ENCODE measurements at regions not wholly inside any gene's neighbourhood (a gene's known extent, or its start where the extent isn't known, plus 50 kb on each side); places are given as distances from the start of the nearest gene placed in this dataset.

DNA sequence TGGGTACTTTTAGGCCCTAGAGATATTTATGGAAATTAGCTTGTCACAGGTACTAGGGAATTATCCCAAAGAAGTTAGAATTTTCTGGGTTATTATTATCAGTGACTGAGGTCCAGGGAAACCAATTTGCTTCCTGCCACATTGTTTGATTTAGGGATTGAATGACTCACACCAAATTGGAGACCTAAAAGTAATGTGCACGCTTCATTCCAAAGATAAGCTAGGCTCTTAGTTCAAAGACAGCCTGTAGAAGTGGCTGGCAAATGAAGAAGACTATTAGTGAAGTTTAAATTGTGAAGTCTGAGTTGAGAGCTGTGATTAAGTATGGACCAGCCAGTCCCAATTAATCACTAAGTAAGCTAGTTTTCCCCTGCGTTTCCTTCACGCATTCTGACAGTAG lies 188.1 kb upstream of the MYO3A start:
- TF ChIP-seq, protein P1, sequence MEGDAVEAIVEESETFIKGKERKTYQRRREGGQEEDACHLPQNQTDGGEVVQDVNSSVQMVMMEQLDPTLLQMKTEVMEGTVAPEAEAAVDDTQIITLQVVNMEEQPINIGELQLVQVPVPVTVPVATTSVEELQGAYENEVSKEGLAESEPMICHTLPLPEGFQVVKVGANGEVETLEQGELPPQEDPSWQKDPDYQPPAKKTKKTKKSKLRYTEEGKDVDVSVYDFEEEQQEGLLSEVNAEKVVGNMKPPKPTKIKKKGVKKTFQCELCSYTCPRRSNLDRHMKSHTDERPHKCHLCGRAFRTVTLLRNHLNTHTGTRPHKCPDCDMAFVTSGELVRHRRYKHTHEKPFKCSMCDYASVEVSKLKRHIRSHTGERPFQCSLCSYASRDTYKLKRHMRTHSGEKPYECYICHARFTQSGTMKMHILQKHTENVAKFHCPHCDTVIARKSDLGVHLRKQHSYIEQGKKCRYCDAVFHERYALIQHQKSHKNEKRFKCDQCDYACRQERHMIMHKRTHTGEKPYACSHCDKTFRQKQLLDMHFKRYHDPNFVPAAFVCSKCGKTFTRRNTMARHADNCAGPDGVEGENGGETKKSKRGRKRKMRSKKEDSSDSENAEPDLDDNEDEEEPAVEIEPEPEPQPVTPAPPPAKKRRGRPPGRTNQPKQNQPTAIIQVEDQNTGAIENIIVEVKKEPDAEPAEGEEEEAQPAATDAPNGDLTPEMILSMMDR (IDR thresholded peaks at IDR 0.05): no peak
- no peak for TF ChIP-seq POLR2AphosphoS5 (IDR thresholded peaks at IDR 0.05; ENCODE audit: insufficient read depth in 1 of 2, low read depth in 1 of 2)
